ENCODE measurements at regions not wholly inside any gene's neighbourhood (a gene's known extent, or its start where the extent isn't known, plus 50 kb on each side); places are given as distances from the start of the nearest gene placed in this dataset.

DNA sequence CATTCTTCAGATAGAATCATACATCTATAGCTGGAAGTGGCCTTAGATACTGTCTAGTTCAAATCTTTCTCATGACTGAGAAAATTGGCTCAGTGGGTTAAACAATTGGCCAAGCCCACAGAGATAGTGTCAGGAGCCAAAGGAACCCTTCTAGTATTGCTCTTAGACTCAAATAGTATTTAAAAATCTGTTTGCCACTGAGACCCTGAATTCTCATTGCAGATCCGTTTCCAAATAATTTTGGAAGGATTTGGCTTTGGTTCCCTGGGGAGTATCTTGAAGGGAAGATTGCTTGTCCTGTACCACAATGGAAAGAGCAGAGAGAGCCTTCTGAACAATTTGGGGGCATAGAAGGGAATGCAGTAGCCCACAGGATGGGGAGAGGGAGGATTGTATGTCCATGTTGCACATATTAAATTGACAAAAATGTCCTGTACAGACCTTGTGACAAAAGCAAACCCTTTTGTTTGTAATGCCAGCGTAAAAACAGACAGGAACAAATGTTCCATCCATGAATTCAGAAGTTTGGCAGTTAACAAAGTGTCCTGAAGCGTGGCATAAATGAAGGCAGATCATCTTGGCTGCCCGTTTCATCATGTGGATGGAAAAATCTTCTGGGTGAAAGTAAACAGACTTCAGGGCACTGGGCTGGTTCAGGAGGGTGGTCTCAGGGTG lies 156.4 kb upstream of the RASGRP1 start (continued):
- TF ChIP-seq ZNF565 (CRISPR knock-in tag; conservative IDR thresholded peaks at IDR 0.05; ENCODE audit: low read depth) (no peak), SNAI2 (CRISPR knock-in tag; IDR thresholded peaks at IDR 0.05) (no peak)

DNA sequence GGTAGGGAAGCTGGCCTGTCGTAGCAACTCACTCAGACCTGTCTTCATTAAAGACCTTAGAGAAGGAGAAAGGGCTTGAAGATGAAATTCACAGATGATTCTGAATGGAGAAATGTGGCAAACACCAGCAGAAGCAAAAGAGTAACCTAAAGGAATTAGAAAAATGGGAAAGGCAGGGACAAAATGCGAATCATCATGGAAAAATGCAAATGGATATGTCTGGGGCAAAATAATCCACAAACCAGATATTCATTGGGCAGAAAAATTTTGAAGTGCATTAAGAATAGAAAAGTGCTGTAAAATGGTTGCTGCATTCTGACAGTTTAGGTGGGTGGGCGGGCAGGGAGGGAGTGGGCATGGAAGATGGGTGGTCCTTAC lies 156.9 kb upstream of the RASGRP1 start:
- no peak for ATAC-seq
- TF ChIP-seq, protein P1, sequence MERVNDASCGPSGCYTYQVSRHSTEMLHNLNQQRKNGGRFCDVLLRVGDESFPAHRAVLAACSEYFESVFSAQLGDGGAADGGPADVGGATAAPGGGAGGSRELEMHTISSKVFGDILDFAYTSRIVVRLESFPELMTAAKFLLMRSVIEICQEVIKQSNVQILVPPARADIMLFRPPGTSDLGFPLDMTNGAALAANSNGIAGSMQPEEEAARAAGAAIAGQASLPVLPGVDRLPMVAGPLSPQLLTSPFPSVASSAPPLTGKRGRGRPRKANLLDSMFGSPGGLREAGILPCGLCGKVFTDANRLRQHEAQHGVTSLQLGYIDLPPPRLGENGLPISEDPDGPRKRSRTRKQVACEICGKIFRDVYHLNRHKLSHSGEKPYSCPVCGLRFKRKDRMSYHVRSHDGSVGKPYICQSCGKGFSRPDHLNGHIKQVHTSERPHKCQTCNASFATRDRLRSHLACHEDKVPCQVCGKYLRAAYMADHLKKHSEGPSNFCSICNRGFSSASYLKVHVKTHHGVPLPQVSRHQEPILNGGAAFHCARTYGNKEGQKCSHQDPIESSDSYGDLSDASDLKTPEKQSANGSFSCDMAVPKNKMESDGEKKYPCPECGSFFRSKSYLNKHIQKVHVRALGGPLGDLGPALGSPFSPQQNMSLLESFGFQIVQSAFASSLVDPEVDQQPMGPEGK (CRISPR knock-in tag; IDR thresholded peaks at IDR 0.05; ENCODE audit: borderline replicate concordance): no peak
- no peak for TF ChIP-seq ESRRG (CRISPR knock-in tag; IDR thresholded peaks at IDR 0.05)
- no peak for TF ChIP-seq ZFP3 (CRISPR knock-in tag; IDR thresholded peaks at IDR 0.05)

DNA sequence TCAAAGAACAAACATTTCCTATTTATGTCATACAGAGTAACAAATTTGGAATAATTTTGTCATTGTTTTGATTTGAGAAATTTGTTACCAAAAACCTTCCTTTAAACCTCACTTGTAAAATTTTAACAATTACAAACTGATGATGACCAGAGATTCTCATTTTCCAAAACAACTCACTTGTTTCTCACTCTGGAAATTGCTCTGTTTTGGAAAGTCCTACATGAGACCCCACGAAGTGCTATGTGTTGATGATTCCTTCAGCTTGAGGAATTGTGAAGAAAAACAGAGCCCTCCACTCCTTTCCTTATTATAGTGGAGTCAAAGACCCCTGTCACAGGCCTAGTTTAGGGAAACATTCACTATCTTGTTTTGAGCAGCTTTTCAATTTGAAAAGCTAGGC lies 157.6 kb upstream of the RASGRP1 start:
- no peak for ATAC-seq
- TF ChIP-seq ISL1 (CRISPR knock-in tag; IDR thresholded peaks at IDR 0.05): no peak
- no peak for TF ChIP-seq OSR1 (CRISPR knock-in tag; IDR thresholded peaks at IDR 0.05)
- no peak for TF ChIP-seq RARB (CRISPR knock-in tag; IDR thresholded peaks at IDR 0.05)
- TF ChIP-seq BACH2 (CRISPR knock-in tag; IDR thresholded peaks at IDR 0.05; ENCODE audit: borderline replicate concordance): no peak
- TF ChIP-seq ZNF565 (CRISPR knock-in tag; conservative IDR thresholded peaks at IDR 0.05; ENCODE audit: low read depth): no peak
- TF ChIP-seq, protein P2, sequence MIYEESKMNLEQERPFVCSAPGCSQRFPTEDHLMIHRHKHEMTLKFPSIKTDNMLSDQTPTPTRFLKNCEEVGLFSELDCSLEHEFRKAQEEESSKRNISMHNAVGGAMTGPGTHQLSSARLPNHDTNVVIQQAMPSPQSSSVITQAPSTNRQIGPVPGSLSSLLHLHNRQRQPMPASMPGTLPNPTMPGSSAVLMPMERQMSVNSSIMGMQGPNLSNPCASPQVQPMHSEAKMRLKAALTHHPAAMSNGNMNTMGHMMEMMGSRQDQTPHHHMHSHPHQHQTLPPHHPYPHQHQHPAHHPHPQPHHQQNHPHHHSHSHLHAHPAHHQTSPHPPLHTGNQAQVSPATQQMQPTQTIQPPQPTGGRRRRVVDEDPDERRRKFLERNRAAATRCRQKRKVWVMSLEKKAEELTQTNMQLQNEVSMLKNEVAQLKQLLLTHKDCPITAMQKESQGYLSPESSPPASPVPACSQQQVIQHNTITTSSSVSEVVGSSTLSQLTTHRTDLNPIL (CRISPR knock-in tag; IDR thresholded peaks at IDR 0.05; ENCODE audit: low read depth): no peak
- no peak for TF ChIP-seq TCF4 (CRISPR knock-in tag; IDR thresholded peaks at IDR 0.05; ENCODE audit: borderline replicate concordance)
- TF ChIP-seq GLIS3 (CRISPR knock-in tag; IDR thresholded peaks at IDR 0.05): no peak
- no peak for TF ChIP-seq ZNF70 (CRISPR knock-in tag; IDR thresholded peaks at IDR 0.05)
- TF ChIP-seq ESRRG (CRISPR knock-in tag; IDR thresholded peaks at IDR 0.05): no peak

DNA sequence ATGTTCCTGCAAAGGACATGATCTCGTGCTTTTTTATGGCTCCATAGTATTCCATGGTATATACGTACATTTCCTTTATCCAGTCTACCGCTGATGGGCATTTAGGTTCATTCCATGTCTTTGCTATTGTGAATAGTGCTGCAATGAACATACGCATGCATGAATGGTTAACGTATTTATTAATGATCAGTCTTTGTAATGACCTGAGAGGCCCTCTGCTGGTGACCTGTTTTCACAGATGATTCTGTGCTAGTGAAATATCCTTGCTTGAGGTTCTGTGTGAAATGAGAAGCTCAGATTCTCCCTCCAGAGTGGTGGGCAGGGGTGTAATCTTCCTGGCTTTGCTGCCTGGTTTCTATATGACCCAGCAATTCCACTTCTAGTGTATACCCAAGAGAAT lies 160.2 kb upstream of the RASGRP1 start:
- ATAC-seq: no peak
- no peak for TF ChIP-seq GLIS3 (CRISPR knock-in tag; IDR thresholded peaks at IDR 0.05)
- TF ChIP-seq ZNF8 (CRISPR knock-in tag; IDR thresholded peaks at IDR 0.05): no peak
- no peak for TF ChIP-seq TOX (CRISPR knock-in tag; IDR thresholded peaks at IDR 0.05; ENCODE audit: borderline replicate concordance)
- TF ChIP-seq TCF4 (CRISPR knock-in tag; IDR thresholded peaks at IDR 0.05; ENCODE audit: borderline replicate concordance): no peak
- no peak for TF ChIP-seq ZNF70 (CRISPR knock-in tag; IDR thresholded peaks at IDR 0.05)
- no peak for TF ChIP-seq SNAI2 (CRISPR knock-in tag; IDR thresholded peaks at IDR 0.05)
- TF ChIP-seq, protein P2 (CRISPR knock-in tag; IDR thresholded peaks at IDR 0.05; ENCODE audit: low read depth): no peak
- no peak for TF ChIP-seq ARNTL (CRISPR knock-in tag; IDR thresholded peaks at IDR 0.05; ENCODE audit: borderline replicate concordance, low read depth)
- no peak for TF ChIP-seq BACH2 (CRISPR knock-in tag; IDR thresholded peaks at IDR 0.05; ENCODE audit: borderline replicate concordance)
- no peak for TF ChIP-seq CSDC2 (CRISPR knock-in tag; IDR thresholded peaks at IDR 0.05)
- TF ChIP-seq, protein P1 (CRISPR knock-in tag; IDR thresholded peaks at IDR 0.05; ENCODE audit: borderline replicate concordance): no peak
- TF ChIP-seq, protein P3, sequence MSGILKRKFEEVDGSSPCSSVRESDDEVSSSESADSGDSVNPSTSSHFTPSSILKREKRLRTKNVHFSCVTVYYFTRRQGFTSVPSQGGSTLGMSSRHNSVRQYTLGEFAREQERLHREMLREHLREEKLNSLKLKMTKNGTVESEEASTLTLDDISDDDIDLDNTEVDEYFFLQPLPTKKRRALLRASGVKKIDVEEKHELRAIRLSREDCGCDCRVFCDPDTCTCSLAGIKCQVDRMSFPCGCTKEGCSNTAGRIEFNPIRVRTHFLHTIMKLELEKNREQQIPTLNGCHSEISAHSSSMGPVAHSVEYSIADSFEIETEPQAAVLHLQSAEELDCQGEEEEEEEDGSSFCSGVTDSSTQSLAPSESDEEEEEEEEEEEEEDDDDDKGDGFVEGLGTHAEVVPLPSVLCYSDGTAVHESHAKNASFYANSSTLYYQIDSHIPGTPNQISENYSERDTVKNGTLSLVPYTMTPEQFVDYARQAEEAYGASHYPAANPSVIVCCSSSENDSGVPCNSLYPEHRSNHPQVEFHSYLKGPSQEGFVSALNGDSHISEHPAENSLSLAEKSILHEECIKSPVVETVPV (CRISPR knock-in tag; IDR thresholded peaks at IDR 0.05): no peak
- TF ChIP-seq ZFP30 (CRISPR knock-in tag; IDR thresholded peaks at IDR 0.05): no peak
- no peak for TF ChIP-seq ISL1 (CRISPR knock-in tag; IDR thresholded peaks at IDR 0.05)
- TF ChIP-seq ZFP3 (CRISPR knock-in tag; IDR thresholded peaks at IDR 0.05): no peak
- TF ChIP-seq OSR1 (CRISPR knock-in tag; IDR thresholded peaks at IDR 0.05): no peak
- TF ChIP-seq, protein P4, sequence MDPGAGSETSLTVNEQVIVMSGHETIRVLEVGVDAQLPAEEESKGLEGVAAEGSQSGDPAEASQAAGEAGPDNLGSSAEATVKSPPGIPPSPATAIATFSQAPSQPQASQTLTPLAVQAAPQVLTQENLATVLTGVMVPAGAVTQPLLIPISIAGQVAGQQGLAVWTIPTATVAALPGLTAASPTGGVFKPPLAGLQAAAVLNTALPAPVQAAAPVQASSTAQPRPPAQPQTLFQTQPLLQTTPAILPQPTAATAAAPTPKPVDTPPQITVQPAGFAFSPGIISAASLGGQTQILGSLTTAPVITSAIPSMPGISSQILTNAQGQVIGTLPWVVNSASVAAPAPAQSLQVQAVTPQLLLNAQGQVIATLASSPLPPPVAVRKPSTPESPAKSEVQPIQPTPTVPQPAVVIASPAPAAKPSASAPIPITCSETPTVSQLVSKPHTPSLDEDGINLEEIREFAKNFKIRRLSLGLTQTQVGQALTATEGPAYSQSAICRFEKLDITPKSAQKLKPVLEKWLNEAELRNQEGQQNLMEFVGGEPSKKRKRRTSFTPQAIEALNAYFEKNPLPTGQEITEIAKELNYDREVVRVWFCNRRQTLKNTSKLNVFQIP (CRISPR knock-in tag; IDR thresholded peaks at IDR 0.05; ENCODE audit: borderline replicate concordance, low read depth): no peak
